ENCODE measurements at regions not wholly inside any gene's neighbourhood (a gene's known extent, or its start where the extent isn't known, plus 50 kb on each side); places are given as distances from the start of the nearest gene placed in this dataset.

DNA sequence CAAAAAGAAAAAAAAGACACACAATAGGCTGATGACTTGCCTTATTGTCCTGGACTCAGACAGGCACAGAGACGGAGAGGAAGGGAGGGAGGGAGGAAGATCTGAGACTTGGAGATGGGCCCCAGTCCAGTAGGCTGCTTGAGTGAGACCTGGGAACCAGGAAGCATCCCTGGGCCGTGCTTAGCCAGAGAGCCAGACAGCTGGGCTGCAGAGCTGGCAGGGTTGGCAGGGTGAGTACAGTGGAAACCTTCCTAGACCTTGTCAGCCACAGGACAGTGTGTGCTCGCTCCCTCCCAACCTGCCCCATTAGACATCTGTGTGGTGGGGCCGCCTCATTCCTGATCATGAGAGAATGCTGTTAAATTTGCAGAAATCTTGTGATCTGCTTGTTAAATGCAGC is 107.9 kb upstream of the ALDH1A3 start:
- TF ChIP-seq JUND (IDR thresholded peaks at IDR 0.05): no peak
- TF ChIP-seq TEAD4 (IDR thresholded peaks at IDR 0.05; ENCODE audit: borderline replicate concordance, insufficient read depth): no peak
- no peak for TF ChIP-seq GABPA (IDR thresholded peaks at IDR 0.05; ENCODE audit: low read depth)
- TF ChIP-seq SIN3A (IDR thresholded peaks at IDR 0.05; ENCODE audit: borderline replicate concordance, low read depth, low read length): no peak
- 0 out of 2 replicates have a peak, but pooled peaks have one; percentile 5 for TF ChIP-seq RAD21 (IDR thresholded peaks at IDR 0.05; ENCODE audit: low read length)
- no peak for TF ChIP-seq MXI1 (IDR thresholded peaks at IDR 0.05; ENCODE audit: low read depth, low read length)
- TF ChIP-seq POLR2AphosphoS5 (IDR thresholded peaks at IDR 0.05; ENCODE audit: low read depth, low read length): no peak
